GM18505 (cell line): ENCODE measurements at regions not wholly inside any gene's neighbourhood (a gene's known extent, or its start where the extent isn't known, plus 50 kb on each side); places are given as distances from the start of the nearest gene placed in this dataset.
"Not testable (repeated sequence)": the region's sequence is repeated elsewhere in the genome, so short reads cannot be mapped to it uniquely, and the experiment has no call there.

Experiments used
- ATAC-seq: cut with Tn5 transposase; IDR thresholded peaks from one replicate; pipeline ENCODE4 v1.9.1; 2021; ENCODE audit not compliant: unreplicated experiment
- POLR2A ChIP-seq: IDR thresholded peaks from 4 replicates; pipeline ENCODE4 v1.6.1; 2011; ENCODE audit warnings: borderline replicate concordance; ENCODE audit not compliant: insufficient read depth, insufficient read length; ENCODE audit errors: extremely low read depth

- no peak for ATAC-seq
Measured at GRCh38 chr21:18716578-18717138, 313.1 kb upstream of the TMPRSS15 start.

GRCh38 chr21:18722193-18722592 is 318.6 kb upstream of the TMPRSS15 start:
- ATAC-seq = no peak
- TF ChIP-seq POLR2A = no peak

More at GRCh38 chr21:18716578-18717138, 313.1 kb upstream of the TMPRSS15 start:
- no peak for TF ChIP-seq POLR2A

GRCh38 chr21:18723171-18723570 is 319.6 kb upstream of the TMPRSS15 start:
- TF ChIP-seq POLR2A = no peak
- no peak for ATAC-seq

- TF ChIP-seq POLR2A = no peak
- ATAC-seq = no peak
Measured at GRCh38 chr21:18725653-18726052, 322.1 kb upstream of the TMPRSS15 start.

- no peak for ATAC-seq
- no peak for TF ChIP-seq POLR2A
Measured at GRCh38 chr21:18741954-18742353, 338.4 kb upstream of the TMPRSS15 start.

- no peak for TF ChIP-seq POLR2A
- ATAC-seq = no peak
Measured at GRCh38 chr21:18743531-18743930, 339.9 kb upstream of the TMPRSS15 start.

GRCh38 chr21:18744840-18745239 is 341.3 kb upstream of the TMPRSS15 start:
- ATAC-seq = no peak
- TF ChIP-seq POLR2A = no peak

- ATAC-seq = not testable (repeated sequence)
Measured at GRCh38 chr21:18752894-18753293, 349.3 kb upstream of the TMPRSS15 start.

GRCh38 chr21:18756272-18756671 is 352.7 kb upstream of the TMPRSS15 start:
- ATAC-seq = not testable (repeated sequence)

- TF ChIP-seq POLR2A = no peak
- ATAC-seq = no peak
Measured at GRCh38 chr21:18759267-18759666, 355.7 kb upstream of the TMPRSS15 start.

- no peak for TF ChIP-seq POLR2A
- no peak for ATAC-seq
Measured at GRCh38 chr21:18759751-18760161, 356.2 kb upstream of the TMPRSS15 start.

- TF ChIP-seq POLR2A = no peak
- no peak for ATAC-seq
Measured at GRCh38 chr21:18760247-18760646, 356.7 kb upstream of the TMPRSS15 start.

GRCh38 chr21:18764720-18765119 is 361.1 kb upstream of the TMPRSS15 start:
- ATAC-seq = no peak
- no peak for TF ChIP-seq POLR2A

GRCh38 chr21:18769599-18769998 is 366.0 kb upstream of the TMPRSS15 start:
- no peak for TF ChIP-seq POLR2A
- no peak for ATAC-seq

GRCh38 chr21:18771845-18772380 is 368.3 kb upstream of the TMPRSS15 start:
- ATAC-seq = no peak

More at GRCh38 chr21:18771845-18772380, 368.3 kb upstream of the TMPRSS15 start:
- TF ChIP-seq POLR2A = no peak
